NCI-H2107 treated with DMSO at 0.1 percent for 48 hours (cell line): ENCODE measurements at regions not wholly inside any gene's neighbourhood (a gene's known extent, or its start where the extent isn't known, plus 50 kb on each side); places are given as distances from the start of the nearest gene placed in this dataset.
"Not testable (repeated sequence)": the region's sequence is repeated elsewhere in the genome, so short reads cannot be mapped to it uniquely, and the experiment has no call there.

ENCODE experiments used
- DNase-seq: peaks from one replicate; lab custom pipeline; 2025; ENCODE audit not compliant: unreplicated experiment; lab: John Stamatoyannopoulos, UW

DNA sequence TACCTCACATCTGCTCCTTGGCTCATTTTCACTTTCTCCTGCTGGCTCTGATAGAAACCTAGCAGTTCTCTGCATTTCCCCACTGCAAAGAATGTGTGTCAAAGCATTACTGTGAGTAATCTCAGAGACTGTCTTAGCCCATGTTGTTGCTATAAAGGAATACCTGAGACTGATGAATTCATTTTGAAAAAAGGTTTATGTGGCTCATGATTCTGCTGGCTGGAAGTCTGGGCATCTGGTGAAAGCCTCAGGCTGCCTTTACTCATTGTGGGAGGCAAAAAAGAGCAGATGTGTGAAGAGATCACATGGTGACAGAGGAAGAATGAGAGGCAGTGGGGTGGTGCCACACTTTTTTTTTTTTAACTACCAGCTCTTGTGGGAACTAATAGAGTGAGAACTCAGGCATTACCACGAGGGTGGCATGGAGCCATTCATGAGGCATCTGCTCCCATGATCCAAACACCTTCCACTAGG lies 191.6 kb upstream of the CTNND2 start:
- DNase-seq, result no peak

DNA sequence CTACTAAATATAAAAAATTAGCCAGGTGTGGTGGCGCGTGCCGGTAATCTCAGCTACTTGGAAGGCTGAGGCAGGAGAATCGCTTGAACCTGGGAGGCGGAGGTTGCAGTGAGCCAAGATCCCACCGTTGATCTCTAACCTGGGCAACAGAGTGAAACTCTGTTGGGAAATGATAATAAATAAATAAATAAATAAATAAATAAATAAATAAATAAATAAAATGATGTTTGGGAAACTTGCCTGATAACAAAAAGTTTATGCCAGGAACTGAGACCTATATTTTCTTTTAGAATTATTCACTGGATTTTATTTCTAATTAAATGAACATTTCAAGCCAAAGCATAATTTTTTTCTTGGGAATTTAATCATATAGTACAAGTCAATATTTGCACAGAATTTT lies 189.3 kb upstream of the CTNND2 start:
- no peak for DNase-seq

- DNase-seq, result no peak
These were observed 176.5 kb upstream of the CTNND2 start for GRCh38 chr5:12080761-12081160.

- DNase-seq, result not testable (repeated sequence)
These were observed 174.0 kb upstream of the CTNND2 start for GRCh38 chr5:12078286-12078685.

- DNase-seq, result no peak
These were observed 169.2 kb upstream of the CTNND2 start for GRCh38 chr5:12073426-12073825.

- DNase-seq, result no peak
These were observed 168.2 kb upstream of the CTNND2 start for GRCh38 chr5:12072441-12072840.

DNA sequence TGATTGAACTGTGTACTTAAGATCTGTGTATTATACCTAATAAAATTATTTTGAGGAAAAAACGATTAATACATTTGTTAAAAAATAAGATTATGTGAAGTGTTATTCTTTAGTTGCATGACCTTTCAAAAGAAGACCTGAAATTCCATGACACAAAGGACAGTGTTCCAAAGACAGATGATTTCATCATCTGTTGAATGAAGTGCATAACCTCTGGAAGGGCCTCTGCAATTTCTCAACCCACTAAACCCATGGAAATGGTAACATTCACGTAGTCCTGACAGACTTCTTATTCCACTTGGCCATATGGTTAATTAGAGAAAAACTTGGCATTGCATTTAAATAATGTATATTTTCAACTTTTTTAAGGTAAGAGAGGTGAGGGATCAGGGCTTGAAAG lies 167.2 kb upstream of the CTNND2 start:
- no peak for DNase-seq

DNA sequence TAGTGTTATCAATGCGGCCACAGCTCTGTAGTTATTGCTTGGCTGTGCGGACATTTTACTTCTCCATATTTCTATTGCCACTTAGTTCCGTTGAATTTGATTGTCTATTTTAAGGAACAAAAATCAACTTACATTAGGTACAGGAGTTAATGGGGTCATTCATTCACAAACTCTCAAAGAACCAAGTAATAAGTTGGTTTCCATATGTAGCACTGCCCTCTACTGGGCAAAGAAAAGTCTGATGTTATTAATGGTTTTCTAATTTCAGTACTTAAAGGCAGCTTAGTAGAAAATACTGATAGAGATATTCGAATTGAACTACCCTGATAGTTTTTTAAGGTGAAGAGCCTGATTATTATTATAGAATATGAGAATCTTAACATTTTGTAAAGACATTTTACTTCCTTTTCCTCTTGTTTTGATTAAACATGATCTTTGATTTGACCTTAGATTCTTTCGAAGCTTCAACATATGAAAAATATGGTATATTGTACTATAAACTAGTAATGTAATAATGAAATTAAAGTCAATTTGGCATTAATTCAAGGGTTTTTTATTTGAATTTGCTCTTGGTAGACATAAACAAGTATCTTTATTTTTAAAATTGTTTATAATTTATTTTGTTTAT lies 119.5 kb upstream of the CTNND2 start:
- peak; percentile 34 for DNase-seq

DNA sequence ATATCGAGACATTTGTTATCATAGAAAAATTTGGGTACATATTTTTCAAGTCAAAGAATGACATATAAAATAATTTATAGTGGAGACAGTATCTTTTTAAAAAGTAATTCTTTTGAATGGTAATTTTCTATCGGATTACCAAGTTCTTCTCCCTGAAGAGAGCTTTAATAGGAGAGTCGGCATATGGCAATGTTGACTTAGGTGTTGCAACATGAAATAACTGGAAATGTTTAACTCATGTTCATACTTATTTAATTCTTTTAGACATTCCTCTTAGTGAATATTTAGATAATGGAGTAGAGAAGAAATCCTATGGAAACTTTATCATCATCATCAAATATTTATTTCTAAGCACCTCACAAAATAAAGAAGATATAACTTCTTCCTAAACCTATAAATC lies 118.2 kb upstream of the CTNND2 start:
- no peak for DNase-seq

DNA sequence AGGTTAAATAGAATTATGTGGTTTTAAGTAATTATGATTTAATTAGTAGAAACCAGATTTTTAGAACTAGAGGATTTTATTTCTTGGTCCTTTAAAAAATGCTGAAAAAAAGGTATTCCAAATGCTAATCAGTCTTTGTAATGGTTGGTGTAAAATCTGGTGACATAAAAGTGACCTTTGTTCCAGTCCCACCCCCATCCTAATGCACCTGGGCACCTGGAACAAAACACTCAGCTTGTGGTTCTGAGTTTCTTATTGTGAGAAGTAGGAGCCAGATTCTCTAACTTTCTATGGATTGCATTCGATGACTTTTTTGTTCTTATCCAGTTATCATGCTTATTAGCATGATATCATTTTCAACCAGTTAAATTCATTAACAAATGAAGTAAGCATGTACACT lies 115.1 kb upstream of the CTNND2 start:
- no peak for DNase-seq

DNA sequence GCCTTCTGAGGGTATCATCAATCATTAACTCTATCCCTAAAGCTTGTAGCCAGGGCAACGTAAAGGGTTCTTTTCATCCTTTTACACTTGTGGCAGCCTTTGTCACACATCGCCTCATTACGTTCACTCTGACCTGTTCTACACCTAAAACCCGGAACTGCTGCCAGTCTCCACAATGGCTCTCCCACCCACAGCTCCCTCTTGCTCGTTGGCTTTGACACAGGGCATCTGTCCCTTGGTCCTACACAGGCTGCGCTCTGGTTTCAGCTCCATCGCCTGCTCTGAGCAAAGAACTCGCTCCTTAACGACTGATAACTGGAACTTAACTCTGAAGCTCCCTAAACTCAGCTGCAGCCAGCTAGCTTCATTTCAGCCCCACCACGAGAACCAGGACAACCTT lies 112.8 kb upstream of the CTNND2 start:
- no peak for DNase-seq

GRCh38 chr5:12016159-12016746 lies 112.0 kb upstream of the CTNND2 start:
- DNase-seq, result no peak

DNA sequence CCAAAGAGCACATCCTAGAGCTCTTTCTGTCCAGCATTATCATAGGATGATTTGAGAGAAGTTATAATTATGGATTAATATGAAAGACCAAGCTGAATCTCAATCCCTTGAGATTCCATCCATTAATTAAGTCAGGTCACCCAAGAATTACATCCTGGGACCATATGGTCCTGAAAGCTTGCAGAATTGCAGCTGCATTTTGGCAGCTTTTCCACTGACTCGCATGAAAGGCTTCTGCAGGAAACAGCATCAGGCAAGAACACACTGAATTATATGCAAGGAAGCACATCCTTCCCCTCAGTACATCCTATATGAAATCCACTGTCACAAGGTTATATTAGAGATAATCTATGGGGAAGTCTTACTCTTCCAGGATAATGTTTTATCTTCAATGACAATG lies 109.1 kb upstream of the CTNND2 start:
- DNase-seq, result no peak

DNA sequence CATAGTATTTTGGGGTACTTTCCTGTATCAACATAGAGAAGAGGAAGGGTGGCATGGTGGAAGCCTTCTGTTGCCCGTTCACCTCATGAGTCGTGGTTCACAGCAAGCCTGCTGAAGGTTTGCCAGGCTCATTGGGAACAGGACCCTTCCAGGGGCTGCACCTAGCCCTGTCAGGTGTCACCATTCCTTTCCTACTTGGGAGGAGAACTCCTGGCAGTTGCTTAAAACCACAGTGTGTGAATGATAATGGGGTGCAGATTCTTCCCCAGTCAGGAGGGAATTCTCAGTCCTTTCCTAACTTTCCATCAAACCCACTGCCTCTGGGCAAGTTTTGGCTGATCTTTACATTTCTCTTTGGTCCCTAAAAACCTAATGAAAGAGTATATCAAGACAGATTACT lies 99.4 kb upstream of the CTNND2 start:
- no peak for DNase-seq

DNA sequence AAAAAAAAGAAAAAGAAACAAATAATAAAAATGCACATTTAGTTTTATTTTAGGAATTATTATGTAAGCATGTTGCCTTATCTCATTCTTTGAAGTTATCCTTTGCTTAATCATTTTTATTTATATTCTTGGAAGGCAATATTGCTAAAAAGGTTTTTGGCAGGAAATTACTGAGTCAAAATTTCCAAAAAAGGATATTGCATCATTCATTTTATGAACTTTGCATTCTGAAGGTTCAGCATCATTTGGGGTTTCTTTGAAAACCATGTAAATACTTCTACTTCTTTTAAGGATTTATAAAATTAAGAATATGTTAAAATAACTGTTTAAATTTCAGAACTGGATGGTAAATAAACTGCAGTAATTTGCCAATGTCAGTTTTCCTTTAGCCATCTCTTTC lies 94.2 kb upstream of the CTNND2 start:
- DNase-seq, result no peak

DNA sequence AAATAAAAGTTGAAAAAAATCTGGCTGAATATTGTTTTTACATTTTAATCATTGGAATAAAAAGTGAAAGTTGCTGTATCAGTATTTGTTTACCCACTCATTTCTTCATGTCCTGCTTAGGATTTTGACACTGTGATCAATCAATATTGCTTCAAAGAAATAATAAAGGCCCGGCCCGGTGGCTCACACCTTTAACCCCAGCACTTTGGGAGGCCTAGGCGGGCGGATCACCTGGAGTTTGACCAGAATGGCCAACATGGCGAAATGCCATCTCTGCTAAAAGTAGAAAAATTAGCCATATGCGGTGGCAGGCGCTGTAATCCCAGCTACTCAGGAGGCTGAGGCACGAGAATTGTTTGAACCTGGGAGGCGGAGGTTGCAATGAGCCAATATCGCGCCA lies 93.7 kb upstream of the CTNND2 start:
- no peak for DNase-seq

- DNase-seq, result no peak
These were observed 88.3 kb upstream of the CTNND2 start for GRCh38 chr5:11992518-11992917.

DNA sequence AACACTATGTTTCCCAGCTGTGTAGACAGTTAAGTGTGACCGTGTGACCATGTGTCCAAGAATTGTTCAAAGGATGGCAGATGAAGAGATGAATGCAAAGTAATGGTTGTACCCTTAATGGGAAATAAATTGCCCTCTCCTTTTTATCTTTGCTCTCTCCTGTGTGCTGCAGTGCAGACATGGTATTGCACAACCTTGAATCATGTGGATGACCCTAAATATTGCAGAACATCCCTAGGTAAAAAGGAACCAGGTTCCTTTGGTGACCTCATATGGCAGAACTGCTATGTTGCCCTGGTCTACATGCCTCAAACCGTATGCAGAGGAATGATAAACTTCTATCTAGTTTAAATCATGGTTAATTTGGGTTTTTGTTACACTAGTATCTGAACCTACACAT lies 81.7 kb upstream of the CTNND2 start:
- DNase-seq, result no peak

- DNase-seq, result no peak
These were observed 80.0 kb upstream of the CTNND2 start for GRCh38 chr5:11984196-11984595.

DNA sequence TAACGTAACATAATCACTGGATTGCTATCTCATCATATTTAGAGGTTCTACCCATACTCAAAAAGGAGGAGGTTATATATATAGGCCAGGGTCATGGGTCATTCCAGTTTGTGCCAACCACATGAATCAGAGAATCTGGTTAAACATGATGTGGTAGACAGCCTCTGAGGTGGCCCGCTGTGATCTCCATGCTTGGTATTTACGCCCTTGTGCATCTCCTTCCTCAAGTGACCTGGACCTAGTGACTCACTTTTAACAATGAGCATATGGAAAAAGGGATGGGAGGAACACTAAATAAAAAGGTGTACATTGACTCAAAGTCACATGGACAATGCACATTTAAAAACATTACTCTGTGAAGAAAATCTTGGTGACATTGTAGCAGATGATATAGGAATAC lies 77.7 kb upstream of the CTNND2 start:
- DNase-seq, result no peak

DNA sequence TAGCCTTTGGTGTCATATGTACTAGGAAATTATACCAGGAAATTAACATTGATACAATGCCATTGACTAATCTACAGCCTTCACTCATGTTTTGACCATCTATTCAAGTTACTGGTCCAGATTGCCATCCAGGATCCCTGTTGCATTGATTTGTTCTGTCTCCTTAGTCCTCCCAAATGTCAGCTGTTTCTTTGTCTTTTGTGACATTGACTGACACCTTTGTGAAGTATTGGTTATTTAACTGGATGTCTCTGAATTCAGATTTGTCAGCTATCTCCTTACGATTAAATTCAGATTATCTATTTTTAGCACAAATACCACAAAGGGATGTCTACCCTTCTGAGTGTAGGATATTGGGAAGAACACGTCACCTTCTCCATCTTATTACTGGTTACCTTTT lies 73.7 kb upstream of the CTNND2 start:
- DNase-seq, result no peak

DNA sequence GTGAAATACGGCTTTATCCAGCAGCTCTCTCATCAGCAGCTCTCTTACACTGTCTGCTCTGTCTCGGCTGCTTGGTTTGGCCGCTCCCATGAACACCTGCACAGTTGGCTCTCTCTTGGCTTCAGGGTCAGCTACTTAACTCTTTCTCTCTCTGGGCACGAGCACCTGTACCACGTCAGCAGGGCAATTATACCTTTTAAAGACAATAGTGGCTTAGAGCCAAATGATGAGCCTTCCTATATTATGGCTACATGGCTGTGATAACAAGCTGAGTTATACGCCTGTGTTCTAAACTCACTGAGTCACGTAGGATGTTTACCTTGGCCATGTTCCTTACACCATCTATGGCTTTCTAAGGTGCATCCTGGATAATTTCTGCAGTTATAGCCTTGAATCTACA lies 69.2 kb upstream of the CTNND2 start:
- DNase-seq, result no peak

DNA sequence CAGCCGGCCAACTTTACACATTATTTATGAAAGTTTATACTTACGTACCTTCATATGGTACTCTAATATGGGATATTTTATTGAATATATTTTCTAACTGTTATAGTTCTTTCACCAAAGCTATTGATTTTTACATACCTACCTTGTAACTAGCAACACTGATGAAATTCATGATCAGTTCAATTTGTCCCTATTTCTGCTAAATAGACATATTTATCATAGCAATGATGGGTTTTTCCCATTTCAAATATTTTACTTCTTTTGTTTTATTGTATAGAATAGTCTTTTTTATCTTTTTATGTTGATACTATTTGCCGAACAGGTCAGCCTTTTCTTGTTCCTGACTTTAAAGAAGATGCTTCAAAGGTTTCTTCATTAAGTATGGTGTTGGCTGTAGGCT lies 59.0 kb upstream of the CTNND2 start:
- no peak for DNase-seq
